Thoracic aorta (tissue), 2 donors: ENCODE measurements at regions not wholly inside any gene's neighbourhood (a gene's known extent, or its start where the extent isn't known, plus 50 kb on each side); places are given as distances from the start of the nearest gene placed in this dataset.

Experiments used
- ATAC-seq: fragments of 150-250 bp; one replicate; pipeline ENCODE4 v1.8.0; 2017; ENCODE audit warnings: low read depth; ENCODE audit not compliant: insufficient number of reproducible peaks, low FRiP score
- DNase-seq: peaks from one replicate; pipeline ENCODE4 v3.0.0-alpha.2; 2020; ENCODE audit warnings: low spot score
- H3K27ac ChIP-seq, 2 donors: fragments of 200-600 bp; sonication (generic); 1 replicate in 1 of 2; 2 replicates in 1 of 2; pipeline ENCODE4 v1.5.1; 2016; ENCODE audit warnings: mild to moderate bottlenecking in 2 of 2, moderate library complexity in 2 of 2
- H3K27me3 ChIP-seq: fragments of 200-600 bp; sonication (generic); replicated peaks from 2 replicates; pipeline ENCODE4 v1.6.0; 2016; ENCODE audit warnings: mild to moderate bottlenecking; ENCODE audit not compliant: insufficient read depth
- H3K36me3 ChIP-seq: fragments of 200-600 bp; sonication (generic); one replicate; pipeline ENCODE4 v1.5.1; 2016
- H3K4me1 ChIP-seq, 2 donors: fragments of 200-600 bp; sonication (generic); 1 replicate in 1 of 2; 2 replicates in 1 of 2; pipeline versions ENCODE4 v1.5.1 to v1.6.0; 2016; ENCODE audit warnings: low read depth in 2 of 2, mild to moderate bottlenecking in 1 of 2; ENCODE audit not compliant: control insufficient read depth in 1 of 2
- H3K4me3 ChIP-seq: fragments of 200-600 bp; sonication (generic); 2 replicates; pipeline ENCODE4 v1.5.1; 2016; ENCODE audit warnings: mild to moderate bottlenecking
- H3K9me3 ChIP-seq: fragments of 200-600 bp; sonication (generic); 2 replicates; pipeline ENCODE4 v1.5.1; 2016
- CTCF ChIP-seq: fragments of 200-600 bp; sonication (generic); IDR thresholded peaks from one replicate; pipeline ENCODE4 v1.5.1; 2019; ENCODE audit warnings: antibody characterized with exemption

GRCh38 chr5:156241266-156241665, 85.7 kb upstream of the SGCD start:
- ATAC-seq (no peak), DNase-seq (no peak)
- Histone ChIP-seq H3K27me3 (no peaks in the 10 kb centered on the region), H3K4me1 (no peaks in the 10 kb centered on the region), H3K27ac (no peak overlapping the region), H3K36me3 (no peaks in the 10 kb centered on the region), H3K9me3 (no peaks in the 10 kb centered on the region), H3K4me3 (no peak overlapping the region)
- TF ChIP-seq CTCF: no peak

- no peaks in the 10 kb centered on the region for H3K36me3 ChIP-seq
- no peak for ATAC-seq
Observed at GRCh38 chr5:156245895-156246294, 81.1 kb upstream of the SGCD start.

GRCh38 chr5:156251076-156251475, 75.9 kb upstream of the SGCD start:
- Histone ChIP-seq H3K36me3 (no peaks in the 10 kb centered on the region), H3K27ac (no peak overlapping the region), H3K27me3 (no peaks in the 10 kb centered on the region), H3K4me1 (no peaks in the 10 kb centered on the region), H3K9me3 (no peaks in the 10 kb centered on the region), H3K4me3 (no peak overlapping the region)
- ATAC-seq: no peak
- no peak for DNase-seq
- no peak for TF ChIP-seq CTCF

More at GRCh38 chr5:156245895-156246294, 81.1 kb upstream of the SGCD start:
- Histone ChIP-seq H3K9me3 (no peaks in the 10 kb centered on the region), H3K4me3 (no peak overlapping the region), H3K4me1 (no peaks in the 10 kb centered on the region), H3K27ac (no peak overlapping the region), H3K27me3 (no peaks in the 10 kb centered on the region)
- TF ChIP-seq CTCF: no peak
- no peak for DNase-seq

GRCh38 chr5:156253130-156253529, 73.8 kb upstream of the SGCD start:
- ATAC-seq: no peak
- no peak for DNase-seq
- TF ChIP-seq CTCF: no peak
- no peaks in the 10 kb centered on the region for H3K27me3 ChIP-seq
- H3K4me1 ChIP-seq: no peaks in the 10 kb centered on the region
- no peaks in the 10 kb centered on the region for H3K9me3 ChIP-seq
- no peak overlapping the region for H3K27ac ChIP-seq
- no peak overlapping the region for H3K4me3 ChIP-seq
- no peaks in the 10 kb centered on the region for H3K36me3 ChIP-seq

GRCh38 chr5:156254196-156254595, 72.8 kb upstream of the SGCD start:
- Histone ChIP-seq H3K36me3 (no peaks in the 10 kb centered on the region), H3K4me3 (no peak overlapping the region), H3K27me3 (no peaks in the 10 kb centered on the region), H3K9me3 (no peaks in the 10 kb centered on the region), H3K27ac (no peak overlapping the region), H3K4me1 (no peaks in the 10 kb centered on the region)
- ATAC-seq: no peak
- no peak for TF ChIP-seq CTCF
- no peak for DNase-seq
